SH-SY5Y (cell line): ENCODE measurements at regions not wholly inside any gene's neighbourhood (a gene's known extent, or its start where the extent isn't known, plus 50 kb on each side); places are given as distances from the start of the nearest gene placed in this dataset.

Experiments used
- GATA2 ChIP-seq: IDR thresholded peaks from 2 replicates; pipeline ENCODE4 v1.6.1; 2011; ENCODE audit warnings: mild to moderate bottlenecking, low read depth, low read length
- GATA3 ChIP-seq: IDR thresholded peaks from 2 replicates; pipeline ENCODE4 v1.6.1; 2011; ENCODE audit warnings: low read depth, mild to moderate bottlenecking, low read length, moderate library complexity

- no peak for TF ChIP-seq GATA2
- no peak for TF ChIP-seq GATA3
These were observed 152.8 kb downstream of the YIPF5 start for GRCh38 chr5:144017631-144018030.
